ENCODE measurements at regions not wholly inside any gene's neighbourhood (a gene's known extent, or its start where the extent isn't known, plus 50 kb on each side); places are given as distances from the start of the nearest gene placed in this dataset.

GRCh38 chr6:14366872-14367271 is 249.3 kb downstream of the CD83 start:
- TF ChIP-seq CTCF (IDR thresholded peaks at IDR 0.05) (no peak), POLR2A (IDR thresholded peaks at IDR 0.05) (no peak)
